Body of pancreas (tissue), 4 donors: ENCODE measurements at regions not wholly inside any gene's neighbourhood (a gene's known extent, or its start where the extent isn't known, plus 50 kb on each side); places are given as distances from the start of the nearest gene placed in this dataset.

Experiments used
- ATAC-seq: fragments of 150-250 bp; one replicate; pipeline ENCODE4 v1.9.1; 2016
- DNase-seq, 4 donors: peaks; one replicate each; pipeline ENCODE4 v3.0.0-alpha.2; 2019
- H3K27ac ChIP-seq, 4 donors: fragments of 200-600 bp; sonication (generic); 1 replicate in 3 of 4; 2 replicates in 1 of 4; pipeline versions ENCODE4 v1.5.1 to v1.6.1; 2016 to 2019; ENCODE audit warnings: mild to moderate bottlenecking in 1 of 4, mixed read lengths in 1 of 4, moderate library complexity in 1 of 4
- H3K27me3 ChIP-seq, 2 donors: fragments of 200-600 bp; sonication (generic); one replicate each; pipeline ENCODE4 v1.6.0; 2016; ENCODE audit warnings: mild to moderate bottlenecking in 1 of 2
- H3K36me3 ChIP-seq, 2 donors: fragments of 200-600 bp; sonication (generic); replicated peaks in 1 of 2; 2 replicates each; pipeline ENCODE4 v1.5.1; 2016; ENCODE audit warnings: low read depth in 2 of 2; ENCODE audit not compliant: insufficient read depth in 1 of 2
- H3K4me1 ChIP-seq: fragments of 200-600 bp; sonication (generic); one replicate; pipeline ENCODE4 v1.6.0; 2016
- H3K4me3 ChIP-seq, 2 donors: fragments of 200-600 bp; sonication (generic); 1 replicate in 1 of 2; 2 replicates in 1 of 2; pipeline ENCODE4 v1.5.1; 2016 to 2019
- H3K9me3 ChIP-seq, 3 donors: fragments of 200-600 bp; sonication (generic); 1 replicate in 2 of 3; 2 replicates in 1 of 3; pipeline ENCODE4 v1.5.1; 2016
- CTCF ChIP-seq, 7 experiments: fragments of 450-650 bp in 4 of 7; fragments of 200-600 bp in 3 of 7; sonication (generic) in 3 of 7; IDR thresholded peaks; one replicate each; pipeline ENCODE4 v1.5.1; 2016 to 2019; ENCODE audit warnings: antibody characterized with exemption in 7 of 7
- POLR2A ChIP-seq, 3 donors: fragments of 450-650 bp; IDR thresholded peaks; one replicate each; pipeline ENCODE4 v1.6.1; 2016; ENCODE audit warnings: antibody characterized with exemption in 3 of 3, mild to moderate bottlenecking in 2 of 3
- WGBS, 2 donors: methylation state at CpG; one replicate each; pipeline ENCODE4 v1.1.5; 2017; 5-methylcytosine and 5-hydroxymethylcytosine counted together
- intact Hi-C: fragments of 100-400 bp; cut with DNase I; formaldehyde crosslinking; loops from one replicate; pipeline ENCODE4 v1.15.1; 2023

DNA sequence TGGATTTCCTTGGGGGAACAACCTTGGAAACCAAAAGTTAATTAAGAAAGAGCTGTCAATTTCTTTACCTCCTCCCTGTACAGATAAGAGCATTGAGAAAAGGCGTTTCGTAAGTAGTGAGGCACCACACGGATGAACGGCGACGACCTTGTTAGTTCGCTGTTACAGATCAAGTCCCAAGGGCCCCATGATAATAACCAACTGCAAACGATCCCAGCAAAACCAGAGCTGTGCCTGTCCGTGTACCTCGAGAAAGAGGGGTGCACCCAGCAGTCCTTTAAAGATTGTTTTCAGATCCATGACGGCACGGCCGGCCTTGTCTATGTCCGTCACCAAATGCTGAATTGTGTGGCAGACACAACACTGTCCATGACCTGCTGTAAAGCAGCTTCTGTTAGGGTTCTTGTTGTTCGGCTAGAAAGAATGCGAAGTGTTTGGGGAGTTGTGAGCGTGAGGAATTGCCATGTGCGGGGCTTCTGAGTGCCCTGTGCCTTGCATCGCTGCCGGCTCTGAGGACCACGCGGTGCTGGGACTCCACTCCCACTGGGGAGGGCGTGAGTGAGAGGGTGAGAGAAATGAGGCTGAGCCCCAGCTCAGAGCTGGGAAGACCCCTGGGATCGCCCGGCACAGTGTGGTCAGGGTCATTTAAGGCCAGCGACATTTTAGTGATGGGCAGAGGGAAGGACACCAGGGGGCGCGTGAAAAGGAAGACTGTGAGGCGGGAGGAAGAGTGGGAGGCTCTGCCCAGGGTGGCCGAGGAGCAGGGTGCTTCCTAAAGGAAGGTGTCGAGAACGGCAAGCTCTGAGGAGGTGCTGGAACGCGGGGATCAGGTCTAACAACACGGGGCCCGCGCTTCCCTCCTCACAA lies 136.8 kb upstream of the RPS6KA2 start:
- intact Hi-C loops: no loop called here
- Histone ChIP-seq H3K4me1 (no peaks in the 10 kb centered on the region), H3K9me3 (no peaks in the 10 kb centered on the region), H3K4me3 (no peak overlapping the region), H3K27ac (no peak overlapping the region), H3K27me3 (no peaks in the 10 kb centered on the region), H3K36me3 (no peaks in the 10 kb centered on the region)
- DNase-seq (no peak), ATAC-seq (no peak)
- 84 to 86% methylated on average over 37 of the region's 37 CpGs for WGBS, 2 donors
- TF ChIP-seq CTCF (IDR thresholded peaks at IDR 0.05): no peak
- TF ChIP-seq POLR2A (IDR thresholded peaks at IDR 0.05): no peak

DNA sequence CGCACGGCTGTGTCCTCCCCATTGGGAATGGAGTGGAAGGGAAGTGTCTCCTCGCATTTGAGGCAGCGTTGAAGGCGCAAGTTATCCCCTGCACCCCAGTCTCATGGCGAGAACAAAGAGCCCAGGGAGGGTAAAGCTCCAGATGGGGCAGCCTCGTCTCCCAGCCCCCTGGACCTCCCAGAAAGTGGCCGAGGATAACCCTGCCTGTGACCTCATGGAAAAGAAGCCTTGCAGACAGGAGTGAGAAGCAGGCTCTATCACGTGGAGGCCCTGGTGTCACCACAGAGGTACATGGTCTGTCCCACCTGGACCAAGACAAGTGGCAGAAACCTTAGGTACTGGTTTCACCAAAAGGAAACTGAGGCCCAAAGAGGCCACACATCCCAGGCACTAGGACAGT lies 134.8 kb upstream of the RPS6KA2 start:
- no peaks in the 10 kb centered on the region for H3K9me3 ChIP-seq
- no peak for ATAC-seq
- peaks cover 7% of the 10 kb centered on the region for H3K4me1 ChIP-seq
- H3K27ac ChIP-seq: no peak overlapping the region
- intact Hi-C loops: no loop called here
- no peaks in the 10 kb centered on the region for H3K36me3 ChIP-seq
- no peaks in the 10 kb centered on the region for H3K27me3 ChIP-seq
- TF ChIP-seq CTCF (IDR thresholded peaks at IDR 0.05) (no peak), POLR2A (IDR thresholded peaks at IDR 0.05) (no peak)
- 79 to 90% methylated on average over 4 to 9 of the region's 9 CpGs for WGBS, 2 donors
- no peak for DNase-seq
- no peak overlapping the region for H3K4me3 ChIP-seq

GRCh38 chr6:166760288-166760687 lies 133.2 kb upstream of the RPS6KA2 start:
- no peak overlapping the region for H3K27ac ChIP-seq
- H3K4me3 ChIP-seq: no peak overlapping the region
- no peaks in the 10 kb centered on the region for H3K9me3 ChIP-seq
- WGBS, 2 donors: 76 to 79% methylated on average over 11 of the region's 11 CpGs
- peaks cover 7% of the 10 kb centered on the region for H3K4me1 ChIP-seq
- no peaks in the 10 kb centered on the region for H3K36me3 ChIP-seq
- TF ChIP-seq CTCF (IDR thresholded peaks at IDR 0.05) (no peak), POLR2A (IDR thresholded peaks at IDR 0.05) (no peak)
- DNase-seq (no peak), ATAC-seq (no peak)
- intact Hi-C loops: no loop called here
- H3K27me3 ChIP-seq: no peaks in the 10 kb centered on the region

GRCh38 chr6:166758136-166758704 lies 131.2 kb upstream of the RPS6KA2 start:
- intact Hi-C loops: no loop called here
- Histone ChIP-seq H3K27me3 (no peaks in the 10 kb centered on the region), H3K27ac (no peak overlapping the region), H3K4me3 (no peak overlapping the region), H3K4me1 (peaks cover 7% of the 10 kb centered on the region), H3K36me3 (no peaks in the 10 kb centered on the region), H3K9me3 (no peaks in the 10 kb centered on the region)
- WGBS, 2 donors: 69 to 73% methylated on average over 15 of the region's 15 CpGs
- DNase-seq (no peak), ATAC-seq (no peak)
- no peak for TF ChIP-seq POLR2A (IDR thresholded peaks at IDR 0.05)
- TF ChIP-seq CTCF (IDR thresholded peaks at IDR 0.05): no peak
